H7 (cell line): ENCODE measurements at regions not wholly inside any gene's neighbourhood (a gene's known extent, or its start where the extent isn't known, plus 50 kb on each side); places are given as distances from the start of the nearest gene placed in this dataset.
"Not testable (repeated sequence)": the region's sequence is repeated elsewhere in the genome, so short reads cannot be mapped to it uniquely, and the experiment has no call there.

Experiments used
- DNase-seq: peaks from one replicate; pipeline ENCODE4 v3.0.0; 2012
- H3K27me3 ChIP-seq: 2 replicates; pipeline ENCODE4 v1.6.0; 2011; ENCODE audit warnings: mild to moderate bottlenecking, low read length; ENCODE audit not compliant: control insufficient read depth, insufficient read depth
- H3K36me3 ChIP-seq: replicated peaks from 2 replicates; pipeline ENCODE4 v1.5.1; 2011; ENCODE audit warnings: low read length; ENCODE audit not compliant: control insufficient read depth, insufficient read depth
- H3K4me3 ChIP-seq: 2 replicates; pipeline ENCODE4 v1.5.1; 2011; ENCODE audit warnings: low read depth, mild to moderate bottlenecking, control low read depth, low read length, moderate library complexity; ENCODE audit not compliant: insufficient read depth

DNA sequence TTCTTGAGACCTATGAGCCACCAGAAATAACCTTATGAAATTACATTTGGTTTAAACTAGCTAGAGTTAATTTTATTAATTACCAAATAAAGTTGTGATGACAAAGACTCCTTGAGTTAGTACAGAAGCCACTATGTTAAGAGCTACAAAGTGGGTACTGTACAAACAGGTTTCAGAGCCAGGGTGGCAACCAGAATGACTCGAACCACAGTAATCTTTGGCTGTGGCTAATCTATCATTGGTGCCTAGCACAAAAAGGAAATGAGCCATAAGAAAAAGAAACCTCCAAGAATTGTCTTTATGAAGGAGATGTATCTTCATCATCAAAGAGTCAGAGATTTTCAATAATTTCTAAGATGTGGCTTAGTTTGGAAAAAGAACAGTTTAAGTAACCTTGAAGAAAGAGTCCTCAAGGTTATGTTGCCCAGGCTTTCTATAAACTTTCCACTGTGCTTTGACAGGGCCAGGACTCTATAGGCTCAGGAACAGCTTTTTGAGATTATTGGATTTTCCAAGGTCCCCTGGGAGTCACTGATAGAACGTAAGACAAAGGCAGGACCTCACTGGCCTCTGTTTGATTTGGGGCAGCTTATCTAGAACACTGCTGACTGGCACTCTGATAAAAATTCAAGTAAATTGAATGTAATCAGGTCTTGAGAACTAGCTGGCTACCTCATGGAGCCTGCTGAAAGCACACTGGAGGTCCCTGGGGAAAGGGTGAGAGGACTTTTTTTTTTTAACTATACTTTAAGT, 777.7 kb downstream of the STIM2 start:
- DNase-seq, result no peak

GRCh38 chr4:27643101-27643500, 782.5 kb downstream of the STIM2 start:
- Histone ChIP-seq H3K4me3 (no peak overlapping the region), H3K27me3 (no peaks in the 10 kb centered on the region), H3K36me3 (no peaks in the 10 kb centered on the region)
- DNase-seq, result no peak

More for the DNA sequence above, 777.7 kb downstream of the STIM2 start:
- H3K27me3 ChIP-seq, result no peaks in the 10 kb centered on the region
- H3K4me3 ChIP-seq, result no peak overlapping the region
- no peaks in the 10 kb centered on the region for H3K36me3 ChIP-seq

GRCh38 chr4:27648416-27648815, 787.8 kb downstream of the STIM2 start:
- no peaks in the 10 kb centered on the region for H3K36me3 ChIP-seq
- H3K27me3 ChIP-seq, result no peaks in the 10 kb centered on the region
- no peak overlapping the region for H3K4me3 ChIP-seq
- DNase-seq, result no peak

- Histone ChIP-seq H3K36me3 (no peaks in the 10 kb centered on the region), H3K4me3 (no peak overlapping the region), H3K27me3 (no peaks in the 10 kb centered on the region)
- no peak for DNase-seq
These were observed 801.8 kb downstream of the STIM2 start for GRCh38 chr4:27662426-27662825.

DNA sequence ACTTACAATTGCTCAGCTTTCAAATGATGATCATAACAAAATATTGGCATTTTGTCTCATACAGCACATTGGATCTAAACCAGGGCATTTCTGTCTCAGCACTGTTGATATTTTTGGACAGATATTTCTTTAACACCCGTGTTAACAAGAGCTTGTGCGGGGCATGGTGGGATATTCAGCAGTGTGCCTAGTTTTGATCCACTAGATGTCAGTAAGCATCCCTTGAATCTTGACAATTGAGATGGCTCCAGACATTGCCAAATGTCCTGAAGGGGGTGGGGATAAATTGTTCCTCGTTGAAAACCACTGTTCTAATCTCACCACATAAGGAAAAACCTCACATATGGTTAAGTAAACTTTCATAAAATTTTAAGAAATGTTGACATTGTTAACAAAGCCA, 806.3 kb downstream of the STIM2 start:
- DNase-seq, result peak; percentile 19
- H3K4me3 ChIP-seq, result no peak overlapping the region
- no peaks in the 10 kb centered on the region for H3K27me3 ChIP-seq
- H3K36me3 ChIP-seq, result no peaks in the 10 kb centered on the region

DNA sequence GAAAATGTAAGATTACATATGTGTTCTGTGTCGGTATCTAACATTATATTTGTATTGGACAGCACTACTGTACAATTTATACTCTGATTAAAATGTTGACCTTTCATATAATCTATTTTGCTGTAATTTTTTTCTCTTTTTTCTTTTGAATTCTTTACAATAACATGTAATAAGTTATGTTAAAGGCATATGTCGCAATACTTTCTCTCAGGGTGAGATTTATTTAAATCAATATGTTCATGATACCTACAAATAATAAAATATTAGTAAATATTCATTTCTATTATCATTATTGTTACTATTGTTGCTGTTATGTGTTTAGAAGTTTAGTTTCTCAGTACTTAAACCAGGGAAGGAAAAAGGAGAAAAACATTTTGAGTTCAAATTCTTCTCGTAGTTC, 807.4 kb downstream of the STIM2 start:
- no peaks in the 10 kb centered on the region for H3K27me3 ChIP-seq
- DNase-seq, result no peak
- no peaks in the 10 kb centered on the region for H3K36me3 ChIP-seq

GRCh38 chr4:27678027-27678426, 817.4 kb downstream of the STIM2 start:
- no peaks in the 10 kb centered on the region for H3K27me3 ChIP-seq
- H3K36me3 ChIP-seq, result no peaks in the 10 kb centered on the region
- no peak for DNase-seq
- no peak overlapping the region for H3K4me3 ChIP-seq

More for the DNA sequence above, 807.4 kb downstream of the STIM2 start:
- no peak overlapping the region for H3K4me3 ChIP-seq

DNA sequence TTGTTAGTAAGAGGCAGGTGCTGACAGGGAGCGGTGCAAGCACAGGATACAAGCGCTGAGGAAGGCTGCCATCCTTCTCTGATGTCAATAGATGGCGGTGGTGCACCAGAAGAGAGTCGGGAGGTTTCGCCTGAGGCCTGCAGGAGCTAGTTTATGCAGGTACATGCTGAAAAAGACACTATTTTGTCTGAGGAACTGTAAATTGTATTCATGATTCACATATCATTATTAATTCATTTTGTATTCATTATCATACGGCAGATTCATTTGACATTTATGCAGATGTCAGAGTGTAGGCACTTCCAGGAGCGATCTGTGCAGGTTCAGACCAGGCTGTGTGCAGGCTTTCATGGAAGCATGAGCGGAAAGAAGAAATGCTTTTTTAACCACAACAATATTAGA, 824.0 kb downstream of the STIM2 start:
- H3K36me3 ChIP-seq, result no peaks in the 10 kb centered on the region
- no peak overlapping the region for H3K4me3 ChIP-seq
- no peaks in the 10 kb centered on the region for H3K27me3 ChIP-seq
- DNase-seq, result peak; percentile 29

DNA sequence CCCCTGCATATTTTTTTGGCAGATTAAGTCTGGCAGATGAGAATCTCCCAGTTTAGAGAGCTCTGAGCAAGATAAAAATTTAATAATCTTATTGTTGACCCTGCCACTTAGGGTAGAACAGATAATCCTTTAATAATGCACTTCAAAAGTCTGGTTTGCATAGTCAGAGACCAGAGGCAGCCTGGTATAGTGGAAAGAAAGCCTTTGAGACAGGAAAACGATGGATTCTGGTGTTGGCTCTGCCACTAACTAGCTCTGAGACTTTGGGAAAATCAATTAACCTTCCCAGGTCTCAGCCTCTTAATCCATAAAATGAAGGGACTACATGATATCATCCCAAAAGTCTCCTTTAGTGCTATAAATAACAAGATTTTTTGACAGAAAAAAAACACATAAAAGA, 824.5 kb downstream of the STIM2 start:
- DNase-seq, result no peak
- Histone ChIP-seq H3K36me3 (no peaks in the 10 kb centered on the region), H3K27me3 (no peaks in the 10 kb centered on the region), H3K4me3 (no peak overlapping the region)

DNA sequence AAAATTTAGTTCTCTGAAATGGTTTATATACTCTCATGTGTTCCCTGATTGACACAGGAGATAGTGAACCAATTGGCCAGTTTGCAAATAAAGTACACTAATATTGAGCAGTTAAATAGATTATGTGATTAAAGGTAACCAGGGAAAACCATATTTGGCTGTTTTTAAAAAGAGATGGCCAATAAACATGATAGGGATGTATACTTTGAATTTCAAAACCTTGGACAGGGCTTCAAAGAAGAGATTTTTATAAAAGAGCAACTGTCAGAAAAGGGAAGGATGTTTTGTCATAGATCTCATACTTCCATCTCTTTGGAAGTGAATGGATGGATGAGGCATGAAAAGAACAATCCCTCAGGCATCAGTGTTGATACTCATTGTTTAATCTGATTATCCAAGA, 825.3 kb downstream of the STIM2 start:
- no peaks in the 10 kb centered on the region for H3K36me3 ChIP-seq
- DNase-seq, result no peak
- no peak overlapping the region for H3K4me3 ChIP-seq

GRCh38 chr4:27692158-27692557, 831.5 kb downstream of the STIM2 start:
- H3K27me3 ChIP-seq, result no peaks in the 10 kb centered on the region
- H3K4me3 ChIP-seq, result no peak overlapping the region
- H3K36me3 ChIP-seq, result no peaks in the 10 kb centered on the region
- peak; percentile 5 for DNase-seq

More for the DNA sequence above, 825.3 kb downstream of the STIM2 start:
- H3K27me3 ChIP-seq, result no peaks in the 10 kb centered on the region

GRCh38 chr4:27692868-27693634, 832.4 kb downstream of the STIM2 start:
- Histone ChIP-seq H3K4me3 (no peak overlapping the region), H3K36me3 (no peaks in the 10 kb centered on the region), H3K27me3 (no peaks in the 10 kb centered on the region)
- no peak for DNase-seq

DNA sequence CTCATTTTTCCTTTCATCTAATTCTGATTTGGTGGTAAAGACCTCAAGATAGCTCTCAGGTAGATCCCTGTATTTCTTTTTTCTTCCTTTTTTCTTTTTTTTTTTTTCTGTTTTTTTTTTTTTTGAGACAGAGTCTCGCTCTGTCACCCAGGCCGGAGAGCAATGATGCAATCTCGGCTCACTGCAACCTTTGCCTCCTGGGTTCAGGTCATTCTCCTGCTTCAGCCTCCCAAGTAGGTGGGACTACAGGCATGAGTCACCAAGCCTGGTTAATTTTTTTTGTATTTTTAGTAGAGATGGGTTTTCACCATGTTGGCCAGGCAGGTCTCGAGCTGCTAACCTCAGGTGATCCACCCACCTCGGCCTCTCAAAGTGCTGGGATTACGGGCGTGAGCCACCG, 835.6 kb downstream of the STIM2 start:
- H3K27me3 ChIP-seq, H3K36me3 ChIP-seq, H3K4me3 ChIP-seq, DNase-seq: not testable (repeated sequence)

DNA sequence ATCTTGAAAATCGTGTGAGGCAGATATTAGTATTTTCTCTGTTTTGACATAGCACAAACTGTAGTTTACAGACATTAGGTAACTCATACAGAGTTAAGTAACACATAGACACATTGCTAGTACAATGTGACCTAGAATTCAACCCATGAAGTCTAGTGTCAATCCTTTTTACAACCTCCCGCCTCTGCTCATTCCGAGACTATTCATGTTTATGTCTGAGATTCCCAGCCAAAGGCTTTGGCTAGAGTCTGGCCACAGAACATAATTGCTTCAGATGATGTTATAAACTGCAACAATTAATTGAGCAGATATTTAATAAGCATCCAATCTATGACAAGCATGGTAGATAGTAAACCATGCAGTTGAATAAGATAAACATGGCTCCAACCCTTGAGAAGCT, 841.0 kb downstream of the STIM2 start:
- Histone ChIP-seq H3K36me3 (no peaks in the 10 kb centered on the region), H3K4me3 (no peak overlapping the region), H3K27me3 (no peaks in the 10 kb centered on the region)
- no peak for DNase-seq

DNA sequence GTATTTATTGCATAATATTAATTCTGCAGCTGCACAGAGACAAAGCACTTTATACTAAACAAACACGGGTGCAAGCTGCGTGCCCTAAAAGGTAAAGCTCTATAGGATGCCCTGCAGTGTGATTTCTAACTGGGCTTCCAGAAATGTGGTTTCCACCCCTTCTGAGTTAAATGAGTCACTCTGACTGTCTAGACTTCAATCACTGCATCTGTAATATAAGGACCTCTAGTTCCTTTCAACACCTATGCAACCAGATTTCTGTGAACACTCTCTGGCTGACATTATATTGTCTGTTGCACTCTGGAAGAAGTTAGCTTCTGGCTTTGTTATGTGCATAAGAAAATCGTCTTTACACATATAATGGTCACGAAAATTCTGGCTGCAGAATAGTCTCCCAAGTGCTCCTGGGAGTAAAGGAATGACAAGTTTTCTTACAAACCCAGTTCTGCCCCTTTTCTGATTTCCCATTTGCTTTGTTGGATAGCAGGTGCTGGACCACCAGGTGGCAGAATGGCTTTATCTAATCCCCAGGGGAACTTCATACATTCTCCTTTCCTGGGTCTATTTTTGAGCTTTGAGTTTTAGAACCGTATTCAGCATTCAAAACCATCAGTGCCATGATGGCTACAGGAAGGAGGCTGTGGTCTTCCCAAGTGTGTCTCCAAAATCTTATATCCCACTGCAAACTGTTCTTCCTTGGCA, 842.2 kb downstream of the STIM2 start:
- Histone ChIP-seq H3K27me3 (no peaks in the 10 kb centered on the region), H3K36me3 (no peaks in the 10 kb centered on the region), H3K4me3 (no peak overlapping the region)
- DNase-seq, result peak; percentile 49
